Fibroblast of lung (primary cell): ENCODE measurements at regions not wholly inside any gene's neighbourhood (a gene's known extent, or its start where the extent isn't known, plus 50 kb on each side); places are given as distances from the start of the nearest gene placed in this dataset.

Experiments used
- DNase-seq, 2 donors: peaks; one replicate each; pipeline versions ENCODE4 v3.0.0 to v3.0.0-alpha.2; 2010; ENCODE audit warnings: low read depth in 2 of 2
- H2AFZ ChIP-seq: 2 replicates; pipeline ENCODE4 v1.5.1; 2012; ENCODE audit warnings: low read length, control low read depth, inconsistent platforms
- H3K27ac ChIP-seq: 2 replicates; pipeline ENCODE4 v1.5.1; 2011; ENCODE audit warnings: low read length, control low read depth; ENCODE audit not compliant: insufficient read depth
- H3K27me3 ChIP-seq: 2 replicates; pipeline ENCODE4 v1.5.1; 2011; ENCODE audit warnings: mild to moderate bottlenecking, low read length; ENCODE audit not compliant: control insufficient read depth, insufficient read depth
- H3K36me3 ChIP-seq: 2 replicates; pipeline ENCODE4 v1.5.1; 2011; ENCODE audit warnings: low read length; ENCODE audit not compliant: control insufficient read depth, insufficient read depth
- H3K4me1 ChIP-seq: 2 replicates; pipeline ENCODE4 v1.5.1; 2011; ENCODE audit warnings: low read length; ENCODE audit not compliant: control insufficient read depth, insufficient read depth; ENCODE audit errors: extremely low read depth
- H3K4me2 ChIP-seq: 2 replicates; pipeline ENCODE4 v1.5.1; 2011; ENCODE audit warnings: low read length, control low read depth; ENCODE audit not compliant: insufficient read depth; ENCODE audit errors: extremely low read depth
- H3K4me3 ChIP-seq, 4 experiments: fragments of 200-600 bp in 1 of 4; sonication (generic) in 1 of 4; replicated peaks in 1 of 4; 2 replicates each; pipeline ENCODE4 v1.5.1; 2011 to 2016; ENCODE audit warnings: low read length in 4 of 4, low read depth in 3 of 4, mild to moderate bottlenecking in 3 of 4, control low read depth in 2 of 4, inconsistent platforms in 1 of 4, mixed read lengths in 1 of 4; ENCODE audit not compliant: insufficient read depth in 1 of 4; ENCODE audit errors: control extremely low read depth in 1 of 4
- H3K79me2 ChIP-seq: 2 replicates; pipeline ENCODE4 v1.5.1; 2012; ENCODE audit warnings: mild to moderate bottlenecking, low read length, inconsistent platforms; ENCODE audit not compliant: control insufficient read depth, insufficient read depth
- H3K9ac ChIP-seq: 2 replicates; pipeline ENCODE4 v1.5.1; 2011; ENCODE audit warnings: mild to moderate bottlenecking, low read length, control low read depth; ENCODE audit not compliant: insufficient read depth
- H3K9me3 ChIP-seq: 2 replicates; pipeline ENCODE4 v1.5.1; 2012; ENCODE audit warnings: low read depth, low read length; ENCODE audit not compliant: control insufficient read depth, insufficient read depth
- H4K20me1 ChIP-seq: 2 replicates; pipeline ENCODE4 v1.5.1; 2011; ENCODE audit warnings: low read length; ENCODE audit not compliant: control insufficient read depth, insufficient read depth; ENCODE audit errors: extremely low read depth
- EZH2 ChIP-seq: IDR thresholded peaks from 2 replicates; pipeline ENCODE4 v1.5.1; 2012; ENCODE audit warnings: low read length, control low read depth, mild to moderate bottlenecking; ENCODE audit errors: missing control alignments
- TF ChIP-seq, protein P1 (sequence below), 2 donors: IDR thresholded peaks in 1 of 2; conservative IDR thresholded peaks in 1 of 2; 1 replicate in 1 of 2; 2 replicates in 1 of 2; pipeline ENCODE4 v1.5.1; 2011 to 2012; ENCODE audit warnings: low read length in 2 of 2, control low read depth in 1 of 2, inconsistent platforms in 1 of 2, low read depth in 1 of 2, mild to moderate bottlenecking in 1 of 2

DNA sequence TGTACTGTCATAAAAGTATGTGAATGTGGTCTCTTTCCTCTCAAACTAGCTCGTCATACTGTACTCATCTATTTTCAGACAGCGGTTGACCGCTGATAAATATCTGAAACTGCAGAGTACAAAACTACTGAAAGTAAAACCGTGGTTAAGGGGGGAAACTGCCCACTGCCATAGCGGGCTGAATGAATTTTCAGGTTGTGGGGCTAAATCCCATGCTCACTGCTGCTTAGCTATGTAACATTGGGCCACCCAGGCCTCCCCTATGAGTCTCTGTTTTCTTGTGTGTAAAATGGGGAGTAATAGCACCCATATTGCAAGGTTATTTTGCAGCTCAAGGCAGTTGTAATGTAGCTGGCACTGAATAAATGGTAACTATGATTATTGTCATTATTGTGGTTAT lies 82.3 kb downstream of the MSX2 start:
- TF ChIP-seq EZH2 = no peak
- TF ChIP-seq, protein P1, sequence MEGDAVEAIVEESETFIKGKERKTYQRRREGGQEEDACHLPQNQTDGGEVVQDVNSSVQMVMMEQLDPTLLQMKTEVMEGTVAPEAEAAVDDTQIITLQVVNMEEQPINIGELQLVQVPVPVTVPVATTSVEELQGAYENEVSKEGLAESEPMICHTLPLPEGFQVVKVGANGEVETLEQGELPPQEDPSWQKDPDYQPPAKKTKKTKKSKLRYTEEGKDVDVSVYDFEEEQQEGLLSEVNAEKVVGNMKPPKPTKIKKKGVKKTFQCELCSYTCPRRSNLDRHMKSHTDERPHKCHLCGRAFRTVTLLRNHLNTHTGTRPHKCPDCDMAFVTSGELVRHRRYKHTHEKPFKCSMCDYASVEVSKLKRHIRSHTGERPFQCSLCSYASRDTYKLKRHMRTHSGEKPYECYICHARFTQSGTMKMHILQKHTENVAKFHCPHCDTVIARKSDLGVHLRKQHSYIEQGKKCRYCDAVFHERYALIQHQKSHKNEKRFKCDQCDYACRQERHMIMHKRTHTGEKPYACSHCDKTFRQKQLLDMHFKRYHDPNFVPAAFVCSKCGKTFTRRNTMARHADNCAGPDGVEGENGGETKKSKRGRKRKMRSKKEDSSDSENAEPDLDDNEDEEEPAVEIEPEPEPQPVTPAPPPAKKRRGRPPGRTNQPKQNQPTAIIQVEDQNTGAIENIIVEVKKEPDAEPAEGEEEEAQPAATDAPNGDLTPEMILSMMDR (conservative IDR thresholded peaks at IDR 0.05 in 1 of 2, IDR thresholded peaks at IDR 0.05 in 1 of 2; ENCODE audit: low read depth in 1 of 2, low read length in 2 of 2) = no peak
- DNase-seq = no peak
- Histone ChIP-seq H3K4me2 (no peak overlapping the region), H4K20me1 (no peaks in the 10 kb centered on the region), H3K9me3 (no peaks in the 10 kb centered on the region), H3K27me3 (no peaks in the 10 kb centered on the region), H3K4me3 (no peak overlapping the region), H3K4me1 (no peaks in the 10 kb centered on the region), H3K36me3 (no peaks in the 10 kb centered on the region), H3K27ac (no peak overlapping the region), H3K79me2 (no peaks in the 10 kb centered on the region), H3K9ac (no peak overlapping the region), H2AFZ (no peak overlapping the region)

DNA sequence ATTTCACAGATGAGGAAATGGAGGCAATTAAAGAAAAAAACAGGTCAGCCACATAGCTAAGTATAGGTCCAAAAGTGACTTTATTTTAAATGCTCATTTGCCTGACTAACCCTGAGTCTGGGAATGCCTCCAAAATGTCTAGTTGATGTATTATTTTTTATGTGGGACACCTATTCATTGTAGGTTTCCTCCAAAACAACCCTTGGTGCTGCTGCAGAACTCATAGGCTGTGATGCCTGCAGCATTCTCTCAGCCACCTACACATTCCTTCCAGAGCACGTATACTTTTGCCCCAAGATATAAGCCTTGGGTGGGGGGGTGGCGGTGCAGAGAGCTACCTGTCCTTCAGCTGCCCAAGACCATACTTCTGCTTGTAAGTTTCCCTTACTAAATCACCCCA lies 77.4 kb downstream of the MSX2 start:
- Histone ChIP-seq H3K4me2 (no peak overlapping the region), H3K36me3 (no peaks in the 10 kb centered on the region), H3K27me3 (no peaks in the 10 kb centered on the region), H3K4me3 (no peak overlapping the region), H3K4me1 (peaks cover 2% of the 10 kb centered on the region), H3K79me2 (no peaks in the 10 kb centered on the region), H3K9me3 (no peaks in the 10 kb centered on the region), H4K20me1 (no peaks in the 10 kb centered on the region), H2AFZ (no peak overlapping the region), H3K9ac (no peak overlapping the region), H3K27ac (no peak overlapping the region)
- peak; percentile 52 to 91 for DNase-seq
- TF ChIP-seq EZH2 = no peak
- TF ChIP-seq, protein P1 (conservative IDR thresholded peaks at IDR 0.05 in 1 of 2, IDR thresholded peaks at IDR 0.05 in 1 of 2; ENCODE audit: low read depth in 1 of 2, low read length in 2 of 2) = no peak

DNA sequence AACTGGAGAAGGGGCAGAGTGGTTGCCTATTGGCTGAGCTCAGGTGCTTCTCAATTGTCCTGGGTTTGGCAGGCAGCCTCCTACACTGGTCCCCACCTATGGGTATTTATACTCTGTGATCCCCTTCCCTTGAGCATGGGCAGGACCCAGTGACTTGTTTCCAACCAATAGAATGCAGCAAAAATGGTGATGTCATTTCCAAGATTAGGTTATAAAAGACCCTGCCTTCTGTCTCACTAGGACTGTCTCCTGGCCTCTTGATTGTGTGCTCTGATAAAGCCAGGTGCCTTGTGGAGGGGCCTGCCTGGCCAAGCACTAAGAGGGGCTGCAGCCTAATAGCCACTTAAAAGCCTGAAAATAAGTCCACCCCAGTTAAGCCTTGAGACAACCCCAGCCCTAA lies 76.1 kb downstream of the MSX2 start:
- Histone ChIP-seq H3K79me2 (no peaks in the 10 kb centered on the region), H3K4me2 (no peak overlapping the region), H2AFZ (no peak overlapping the region), H3K9me3 (no peaks in the 10 kb centered on the region), H4K20me1 (no peaks in the 10 kb centered on the region), H3K4me3 (no peak overlapping the region), H3K27ac (no peak overlapping the region), H3K36me3 (no peaks in the 10 kb centered on the region), H3K27me3 (no peaks in the 10 kb centered on the region), H3K9ac (no peak overlapping the region), H3K4me1 (peaks cover 2% of the 10 kb centered on the region)
- DNase-seq = no peak
- TF ChIP-seq EZH2 = no peak
- TF ChIP-seq, protein P1 (conservative IDR thresholded peaks at IDR 0.05 in 1 of 2, IDR thresholded peaks at IDR 0.05 in 1 of 2; ENCODE audit: low read depth in 1 of 2, low read length in 2 of 2) = no peak
